HK-2 (cell line): ENCODE measurements at regions not wholly inside any gene's neighbourhood (a gene's known extent, or its start where the extent isn't known, plus 50 kb on each side); places are given as distances from the start of the nearest gene placed in this dataset.
A peak's percentile ranks its signal among the peaks of the same experiment; 100 is the strongest.

Source experiments
- DNase-seq: peaks from one replicate; pipeline ENCODE4 v3.0.0-alpha.2; 2018; ENCODE audit not compliant: unreplicated experiment

DNA sequence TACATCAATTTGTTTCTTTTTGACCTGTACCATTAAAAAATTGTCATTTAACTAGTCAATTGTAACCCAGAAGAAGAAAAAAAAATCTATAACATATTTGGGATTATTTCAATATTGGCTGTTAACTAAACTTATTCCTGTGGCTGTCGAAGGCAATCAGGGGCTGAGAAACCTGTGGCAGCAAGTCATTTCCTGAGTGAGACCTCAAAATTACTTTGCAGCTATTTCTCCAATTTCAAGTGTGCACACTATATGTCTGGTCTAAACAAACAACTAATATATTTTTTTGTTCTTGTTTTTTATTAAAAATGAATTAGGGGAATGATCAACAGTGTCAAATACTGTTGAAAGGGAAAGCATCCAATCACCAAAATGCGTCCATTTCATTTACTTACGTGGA is 1357.6 kb upstream of the B3GALT2 start:
- no peak for DNase-seq

DNA sequence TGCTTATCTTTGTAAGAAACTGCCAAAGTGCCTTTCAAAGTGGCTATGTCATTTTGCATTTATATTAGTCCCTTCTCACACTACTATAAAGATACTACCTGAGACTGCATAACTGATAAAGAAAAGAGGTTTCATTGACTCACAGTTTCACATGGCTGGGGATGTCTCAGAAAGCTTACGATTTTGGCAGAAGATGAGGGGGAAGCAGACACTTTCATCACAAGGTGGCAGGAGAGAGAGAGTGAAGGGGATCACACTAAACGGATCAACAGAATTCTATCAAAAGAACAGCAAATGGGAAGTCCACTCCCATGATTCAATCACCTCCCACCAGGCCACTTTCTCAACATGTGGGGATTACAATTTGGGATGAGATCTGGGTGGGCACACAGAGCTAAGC is 1352.0 kb upstream of the B3GALT2 start:
- DNase-seq = no peak

DNA sequence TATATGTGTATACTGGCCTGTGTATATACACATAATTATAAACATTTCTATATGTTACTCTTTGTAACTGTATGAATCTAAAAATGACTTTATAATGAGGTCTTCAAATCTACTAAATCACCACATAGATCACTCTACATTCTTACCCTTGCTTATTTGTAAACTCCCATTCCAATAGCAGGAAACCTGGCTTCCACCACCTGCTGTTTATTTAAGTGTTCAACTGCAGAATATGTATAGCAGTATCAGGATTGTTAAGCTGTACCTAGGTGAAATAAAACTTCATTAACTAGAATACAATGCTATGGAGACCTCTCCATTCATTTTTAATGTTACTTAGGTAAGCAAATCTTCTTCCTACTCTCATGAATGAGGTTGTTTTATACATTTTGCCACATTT is 1351.1 kb upstream of the B3GALT2 start:
- no peak for DNase-seq

DNA sequence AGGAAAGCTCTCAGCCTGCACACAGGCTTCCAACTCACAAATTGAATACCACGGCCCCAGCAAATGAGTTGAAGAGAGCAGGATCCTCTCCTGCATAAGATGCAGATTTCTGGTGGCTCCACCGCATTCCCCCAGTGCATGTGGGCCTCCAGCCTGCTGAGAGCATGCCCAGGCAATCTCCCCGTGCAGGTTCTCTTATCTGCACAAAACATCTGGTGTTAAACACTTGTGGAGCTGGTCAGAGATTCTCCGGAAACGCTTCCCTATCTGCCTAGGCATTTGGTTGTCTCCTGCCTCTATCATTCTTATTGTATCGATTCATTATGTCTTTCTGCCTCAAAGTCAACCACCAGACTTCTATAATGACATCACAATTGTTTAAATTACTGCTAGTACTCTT is 1349.0 kb upstream of the B3GALT2 start:
- DNase-seq = no peak

DNA sequence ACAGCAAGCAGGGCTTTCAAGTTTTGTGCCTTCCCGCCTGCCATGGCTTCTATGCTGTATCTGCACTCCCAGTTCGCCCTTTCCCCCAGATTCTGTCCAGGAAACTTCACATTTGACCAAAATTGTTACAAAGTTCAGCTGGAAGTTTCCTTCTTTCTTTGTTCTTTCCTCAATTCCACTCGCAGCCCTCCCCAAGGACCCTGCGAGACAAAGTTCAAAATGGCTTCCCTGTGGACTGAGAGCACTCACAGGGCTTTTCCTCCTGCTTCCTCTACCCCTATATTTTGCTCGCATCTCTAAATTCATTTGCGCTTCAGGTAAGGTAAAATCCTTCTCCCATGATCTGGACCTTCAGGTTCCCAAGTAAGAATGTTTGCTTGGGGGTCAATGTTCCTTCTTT is 1348.4 kb upstream of the B3GALT2 start:
- DNase-seq = no peak

GRCh38 chr1:194533641-194534040 is 1347.2 kb upstream of the B3GALT2 start:
- peak; percentile 10 for DNase-seq

DNA sequence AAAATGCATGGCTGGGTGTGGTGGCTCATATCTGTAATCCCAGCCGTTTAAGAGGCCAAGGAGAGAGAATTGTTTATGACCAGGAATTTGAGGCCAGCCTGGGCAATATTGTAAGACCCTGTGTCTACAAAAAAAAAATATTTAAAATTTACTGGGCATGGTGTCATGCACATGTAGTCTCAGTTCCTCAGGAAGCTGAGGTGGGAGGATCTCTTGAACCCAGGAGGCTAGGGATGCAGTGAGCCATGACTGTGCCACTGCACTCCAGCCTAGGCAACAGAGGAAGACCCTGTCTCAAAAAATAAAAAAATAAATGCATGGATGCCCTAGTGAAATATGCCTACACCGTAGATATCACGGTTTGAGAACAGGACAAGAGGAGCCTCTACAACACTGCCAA is 1331.2 kb upstream of the B3GALT2 start:
- DNase-seq = no peak

DNA sequence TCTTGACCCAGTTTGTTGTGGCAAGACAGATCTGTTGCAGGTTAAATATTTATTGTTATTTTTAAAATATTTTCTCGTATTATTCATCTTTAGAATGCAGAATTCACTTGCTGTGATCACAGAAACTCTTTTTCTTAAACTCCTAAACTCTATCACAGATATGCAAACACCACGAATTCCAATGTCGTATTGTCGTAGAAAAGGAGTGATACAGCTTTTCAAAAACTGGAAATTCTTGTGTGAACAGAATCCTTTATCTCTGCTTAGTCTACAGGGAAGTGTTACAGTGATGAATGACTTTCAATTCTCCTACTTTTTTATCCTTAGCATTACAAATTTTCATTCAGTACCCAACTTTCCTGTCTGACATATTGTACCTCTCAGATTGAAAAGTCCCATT is 1329.5 kb upstream of the B3GALT2 start:
- no peak for DNase-seq

DNA sequence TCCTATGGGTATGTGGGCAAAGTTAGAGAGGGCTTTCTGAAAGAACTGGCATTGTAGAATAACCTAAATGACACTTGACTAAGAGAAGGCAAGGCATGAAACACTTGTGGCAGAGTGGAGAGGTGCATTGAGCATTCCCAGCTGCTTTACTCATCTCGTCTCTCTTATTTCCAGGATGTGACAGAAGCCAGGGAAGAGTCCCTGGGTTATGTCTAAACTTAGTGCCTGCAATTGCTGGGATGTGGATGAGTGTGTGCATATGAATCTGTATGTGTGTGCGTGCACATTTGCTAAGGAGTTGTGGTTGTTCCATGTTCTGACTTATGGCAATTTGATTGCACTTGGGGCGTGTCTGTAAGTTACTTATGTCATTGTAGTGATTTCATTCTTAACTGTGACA is 1326.5 kb upstream of the B3GALT2 start:
- DNase-seq = peak; percentile 3

- DNase-seq = no peak
These were observed 1325.9 kb upstream of the B3GALT2 start for GRCh38 chr1:194512345-194512744.

DNA sequence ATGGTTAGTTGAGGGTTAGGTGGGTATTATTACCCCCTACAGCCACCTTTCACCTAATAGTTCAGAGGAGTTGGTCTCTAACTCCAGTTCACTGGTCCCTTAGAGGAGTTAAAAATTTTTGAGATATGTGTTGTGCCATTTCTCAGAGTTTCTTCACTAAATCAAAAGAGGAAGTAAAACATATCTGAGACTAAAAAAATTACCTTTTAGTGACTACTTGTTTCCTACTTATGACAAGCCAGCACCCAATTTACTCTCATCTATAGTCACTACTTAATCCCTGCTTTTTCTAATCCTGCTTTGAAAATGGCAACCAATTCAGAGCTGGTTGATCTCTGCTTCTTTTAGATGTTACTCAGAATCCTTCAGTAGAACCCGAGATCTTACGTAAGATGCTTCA is 1316.8 kb upstream of the B3GALT2 start:
- no peak for DNase-seq

DNA sequence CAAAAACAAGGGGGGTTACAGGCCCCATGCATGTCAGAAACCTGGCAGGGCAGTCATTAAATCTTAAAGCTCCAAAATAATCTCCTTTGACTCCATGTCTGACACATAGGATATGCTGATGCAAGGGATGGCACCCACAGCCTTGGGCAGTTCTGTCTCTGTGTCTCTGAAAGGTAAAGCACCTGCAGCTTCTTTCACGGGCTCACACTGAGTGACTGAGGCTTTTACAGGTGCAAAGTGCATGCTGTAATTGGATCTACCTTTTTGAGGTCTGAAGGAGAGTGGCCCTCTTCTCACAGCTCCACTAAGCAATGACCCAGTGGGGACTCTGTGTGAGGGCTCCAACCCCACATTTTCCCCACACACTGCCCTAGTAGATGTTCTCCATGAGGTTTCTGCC is 1309.0 kb upstream of the B3GALT2 start:
- DNase-seq = no peak

GRCh38 chr1:194487172-194487571 is 1300.8 kb upstream of the B3GALT2 start:
- no peak for DNase-seq

DNA sequence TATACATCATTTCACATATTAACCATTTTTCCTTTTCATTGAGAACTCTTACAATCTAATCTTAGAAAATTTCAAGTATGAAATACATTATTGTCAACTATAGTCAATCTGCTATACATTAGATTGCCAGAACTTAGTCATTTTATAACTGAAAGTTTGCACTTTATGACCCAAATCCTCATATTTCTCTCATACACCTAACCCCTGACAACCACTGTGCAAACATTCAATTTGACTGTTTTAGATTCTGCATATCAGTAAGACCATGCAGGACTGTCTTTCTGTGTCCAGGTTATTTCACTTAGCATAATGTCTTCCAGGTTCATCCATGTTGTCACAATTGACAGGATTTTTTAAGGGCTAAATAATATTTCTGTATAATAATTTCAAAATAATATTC is 1299.0 kb upstream of the B3GALT2 start:
- no peak for DNase-seq

- no peak for DNase-seq
These were observed 1292.3 kb upstream of the B3GALT2 start for GRCh38 chr1:194478731-194479130.

- no peak for DNase-seq
These were observed 1291.5 kb upstream of the B3GALT2 start for GRCh38 chr1:194477908-194478307.

- no peak for DNase-seq
These were observed 1290.5 kb upstream of the B3GALT2 start for GRCh38 chr1:194476872-194477271.

GRCh38 chr1:194476351-194476750 is 1289.9 kb upstream of the B3GALT2 start:
- DNase-seq = no peak

GRCh38 chr1:194474701-194475100 is 1288.3 kb upstream of the B3GALT2 start:
- DNase-seq = no peak

GRCh38 chr1:194473766-194474165 is 1287.4 kb upstream of the B3GALT2 start:
- DNase-seq = no peak

- DNase-seq = no peak
These were observed 1282.9 kb upstream of the B3GALT2 start for GRCh38 chr1:194469282-194469681.

DNA sequence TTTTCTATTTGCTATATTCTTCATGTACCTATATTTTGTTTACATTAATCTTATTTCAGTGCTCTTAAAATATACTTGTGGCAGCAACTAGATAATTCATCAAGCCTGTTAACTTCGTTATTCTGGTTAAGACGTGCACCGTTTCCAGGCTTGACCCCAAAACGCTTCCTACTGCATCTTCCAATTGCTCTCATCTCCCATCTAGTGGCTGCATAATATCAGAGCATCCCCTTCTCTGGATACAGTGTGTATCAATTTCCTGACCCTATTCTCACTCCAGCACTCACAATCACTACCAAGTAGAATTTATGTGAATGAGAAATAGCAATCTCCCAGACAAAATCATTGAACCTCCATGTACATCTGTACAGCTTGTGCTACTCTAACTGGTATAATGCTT is 1280.3 kb upstream of the B3GALT2 start:
- no peak for DNase-seq

DNA sequence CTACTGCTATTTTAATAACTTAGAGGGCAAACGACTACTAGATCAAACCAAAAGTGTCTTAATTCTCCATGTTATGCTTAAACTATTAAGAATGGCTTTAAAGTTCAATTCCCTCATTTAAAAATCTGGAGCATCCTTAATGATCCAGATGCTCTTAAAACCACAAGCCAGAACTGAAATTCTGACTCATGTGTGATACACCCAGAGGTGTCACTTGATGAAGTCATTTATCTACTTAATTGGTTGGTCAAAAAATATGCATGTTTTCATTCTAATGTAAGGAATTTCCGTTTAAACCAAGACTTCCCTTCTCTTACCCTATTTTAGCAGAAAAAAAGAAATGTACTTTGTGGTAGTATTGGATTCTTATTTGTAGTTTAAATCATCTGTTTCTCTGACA is 1261.2 kb upstream of the B3GALT2 start:
- no peak for DNase-seq

GRCh38 chr1:194445244-194445643 is 1258.8 kb upstream of the B3GALT2 start:
- no peak for DNase-seq
